ENCODE measurements at regions not wholly inside any gene's neighbourhood (a gene's known extent, or its start where the extent isn't known, plus 50 kb on each side); places are given as distances from the start of the nearest gene placed in this dataset.

DNA sequence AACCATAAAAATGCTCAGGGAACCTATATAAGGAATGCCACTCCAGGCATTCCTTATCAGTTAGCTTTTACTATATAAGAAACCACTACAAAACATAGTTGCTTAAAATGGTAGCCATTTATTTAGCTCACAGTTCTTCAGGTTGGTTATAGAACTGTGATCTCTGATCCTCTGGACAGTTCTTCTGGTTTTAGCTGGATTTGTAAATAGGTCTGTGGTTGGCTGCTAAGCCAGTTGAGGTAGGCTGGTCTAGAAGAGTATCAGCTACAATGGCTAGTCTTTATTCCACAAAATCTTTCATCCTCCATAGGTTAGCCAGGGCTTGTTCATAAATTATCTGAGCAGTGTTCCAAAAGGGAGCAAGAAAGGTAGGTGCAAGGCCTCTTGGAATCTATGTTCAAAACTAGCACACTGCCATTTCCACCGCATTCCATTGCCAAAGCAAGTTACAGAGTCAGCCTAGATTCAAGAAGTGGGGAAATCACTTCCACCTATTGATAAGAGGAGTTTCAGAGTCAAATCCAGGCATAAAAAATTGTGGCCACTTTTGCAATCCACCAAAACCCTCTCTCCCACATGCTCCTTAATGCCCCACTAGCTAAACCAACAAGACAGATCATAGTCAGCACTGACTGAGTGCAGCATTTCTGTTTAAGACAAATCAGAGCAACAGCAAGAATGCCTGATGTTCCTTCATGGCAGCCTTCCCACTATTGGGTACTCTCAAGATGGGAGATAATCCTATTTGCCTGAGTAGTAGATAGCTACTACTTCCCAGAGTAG lies 146.4 kb downstream of the IRS1 start:
- Mint-ChIP-seq H3K27me3 (ENCODE audit: insufficient read depth, low read depth, poor library complexity) (peaks cover 11% of the 10 kb centered on the region), H3K36me3 (ENCODE audit: low read depth) (peaks cover 23% of the 10 kb centered on the region), H3K9me3 (peaks cover 20% of the 10 kb centered on the region), H3K27ac (no peak overlapping the region), H3K4me3 (no peak overlapping the region), H3K4me1 (peaks cover 23% of the 10 kb centered on the region)
- H3K79me2 ChIP-seq (replicated peaks; ENCODE audit: insufficient read depth), result no peaks in the 10 kb centered on the region
- H4K20me1 ChIP-seq (replicated peaks; ENCODE audit: insufficient read depth), result no peaks in the 10 kb centered on the region
- no peaks in the 10 kb centered on the region for H3K27me3 ChIP-seq (ENCODE audit: insufficient read depth)
- TF ChIP-seq, protein P1, sequence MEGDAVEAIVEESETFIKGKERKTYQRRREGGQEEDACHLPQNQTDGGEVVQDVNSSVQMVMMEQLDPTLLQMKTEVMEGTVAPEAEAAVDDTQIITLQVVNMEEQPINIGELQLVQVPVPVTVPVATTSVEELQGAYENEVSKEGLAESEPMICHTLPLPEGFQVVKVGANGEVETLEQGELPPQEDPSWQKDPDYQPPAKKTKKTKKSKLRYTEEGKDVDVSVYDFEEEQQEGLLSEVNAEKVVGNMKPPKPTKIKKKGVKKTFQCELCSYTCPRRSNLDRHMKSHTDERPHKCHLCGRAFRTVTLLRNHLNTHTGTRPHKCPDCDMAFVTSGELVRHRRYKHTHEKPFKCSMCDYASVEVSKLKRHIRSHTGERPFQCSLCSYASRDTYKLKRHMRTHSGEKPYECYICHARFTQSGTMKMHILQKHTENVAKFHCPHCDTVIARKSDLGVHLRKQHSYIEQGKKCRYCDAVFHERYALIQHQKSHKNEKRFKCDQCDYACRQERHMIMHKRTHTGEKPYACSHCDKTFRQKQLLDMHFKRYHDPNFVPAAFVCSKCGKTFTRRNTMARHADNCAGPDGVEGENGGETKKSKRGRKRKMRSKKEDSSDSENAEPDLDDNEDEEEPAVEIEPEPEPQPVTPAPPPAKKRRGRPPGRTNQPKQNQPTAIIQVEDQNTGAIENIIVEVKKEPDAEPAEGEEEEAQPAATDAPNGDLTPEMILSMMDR (conservative IDR thresholded peaks at IDR 0.05; ENCODE audit: low read depth in 2 of 2), result no peak
- TF ChIP-seq STAT1 (IDR thresholded peaks at IDR 0.05; ENCODE audit: unreplicated experiment) (no peak), NANOG (IDR thresholded peaks at IDR 0.05; ENCODE audit: borderline replicate concordance) (no peak)
- TF ChIP-seq, protein P2, sequence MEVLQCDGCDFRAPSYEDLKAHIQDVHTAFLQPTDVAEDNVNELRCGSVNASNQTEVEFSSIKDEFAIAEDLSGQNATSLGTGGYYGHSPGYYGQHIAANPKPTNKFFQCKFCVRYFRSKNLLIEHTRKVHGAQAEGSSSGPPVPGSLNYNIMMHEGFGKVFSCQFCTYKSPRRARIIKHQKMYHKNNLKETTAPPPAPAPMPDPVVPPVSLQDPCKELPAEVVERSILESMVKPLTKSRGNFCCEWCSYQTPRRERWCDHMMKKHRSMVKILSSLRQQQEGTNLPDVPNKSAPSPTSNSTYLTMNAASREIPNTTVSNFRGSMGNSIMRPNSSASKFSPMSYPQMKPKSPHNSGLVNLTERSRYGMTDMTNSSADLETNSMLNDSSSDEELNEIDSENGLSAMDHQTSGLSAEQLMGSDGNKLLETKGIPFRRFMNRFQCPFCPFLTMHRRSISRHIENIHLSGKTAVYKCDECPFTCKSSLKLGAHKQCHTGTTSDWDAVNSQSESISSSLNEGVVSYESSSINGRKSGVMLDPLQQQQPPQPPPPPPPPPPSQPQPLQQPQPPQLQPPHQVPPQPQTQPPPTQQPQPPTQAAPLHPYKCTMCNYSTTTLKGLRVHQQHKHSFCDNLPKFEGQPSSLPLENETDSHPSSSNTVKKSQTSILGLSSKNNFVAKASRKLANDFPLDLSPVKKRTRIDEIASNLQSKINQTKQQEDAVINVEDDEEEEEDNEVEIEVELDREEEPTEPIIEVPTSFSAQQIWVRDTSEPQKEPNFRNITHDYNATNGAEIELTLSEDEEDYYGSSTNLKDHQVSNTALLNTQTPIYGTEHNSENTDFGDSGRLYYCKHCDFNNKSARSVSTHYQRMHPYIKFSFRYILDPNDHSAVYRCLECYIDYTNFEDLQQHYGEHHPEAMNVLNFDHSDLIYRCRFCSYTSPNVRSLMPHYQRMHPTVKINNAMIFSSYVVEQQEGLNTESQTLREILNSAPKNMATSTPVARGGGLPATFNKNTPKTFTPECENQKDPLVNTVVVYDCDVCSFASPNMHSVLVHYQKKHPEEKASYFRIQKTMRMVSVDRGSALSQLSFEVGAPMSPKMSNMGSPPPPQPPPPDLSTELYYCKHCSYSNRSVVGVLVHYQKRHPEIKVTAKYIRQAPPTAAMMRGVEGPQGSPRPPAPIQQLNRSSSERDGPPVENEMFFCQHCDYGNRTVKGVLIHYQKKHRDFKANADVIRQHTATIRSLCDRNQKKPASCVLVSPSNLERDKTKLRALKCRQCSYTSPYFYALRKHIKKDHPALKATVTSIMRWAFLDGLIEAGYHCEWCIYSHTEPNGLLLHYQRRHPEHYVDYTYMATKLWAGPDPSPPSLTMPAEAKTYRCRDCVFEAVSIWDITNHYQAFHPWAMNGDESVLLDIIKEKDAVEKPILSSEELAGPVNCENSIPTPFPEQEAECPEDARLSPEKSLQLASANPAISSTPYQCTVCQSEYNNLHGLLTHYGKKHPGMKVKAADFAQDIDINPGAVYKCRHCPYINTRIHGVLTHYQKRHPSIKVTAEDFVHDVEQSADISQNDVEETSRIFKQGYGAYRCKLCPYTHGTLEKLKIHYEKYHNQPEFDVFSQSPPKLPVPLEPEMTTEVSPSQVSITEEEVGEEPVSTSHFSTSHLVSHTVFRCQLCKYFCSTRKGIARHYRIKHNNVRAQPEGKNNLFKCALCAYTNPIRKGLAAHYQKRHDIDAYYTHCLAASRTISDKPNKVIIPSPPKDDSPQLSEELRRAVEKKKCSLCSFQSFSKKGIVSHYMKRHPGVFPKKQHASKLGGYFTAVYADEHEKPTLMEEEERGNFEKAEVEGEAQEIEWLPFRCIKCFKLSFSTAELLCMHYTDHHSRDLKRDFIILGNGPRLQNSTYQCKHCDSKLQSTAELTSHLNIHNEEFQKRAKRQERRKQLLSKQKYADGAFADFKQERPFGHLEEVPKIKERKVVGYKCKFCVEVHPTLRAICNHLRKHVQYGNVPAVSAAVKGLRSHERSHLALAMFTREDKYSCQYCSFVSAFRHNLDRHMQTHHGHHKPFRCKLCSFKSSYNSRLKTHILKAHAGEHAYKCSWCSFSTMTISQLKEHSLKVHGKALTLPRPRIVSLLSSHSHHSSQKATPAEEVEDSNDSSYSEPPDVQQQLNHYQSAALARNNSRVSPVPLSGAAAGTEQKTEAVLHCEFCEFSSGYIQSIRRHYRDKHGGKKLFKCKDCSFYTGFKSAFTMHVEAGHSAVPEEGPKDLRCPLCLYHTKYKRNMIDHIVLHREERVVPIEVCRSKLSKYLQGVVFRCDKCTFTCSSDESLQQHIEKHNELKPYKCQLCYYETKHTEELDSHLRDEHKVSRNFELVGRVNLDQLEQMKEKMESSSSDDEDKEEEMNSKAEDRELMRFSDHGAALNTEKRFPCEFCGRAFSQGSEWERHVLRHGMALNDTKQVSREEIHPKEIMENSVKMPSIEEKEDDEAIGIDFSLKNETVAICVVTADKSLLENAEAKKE (CRISPR knock-in tag; IDR thresholded peaks at IDR 0.05), result no peak
- ATAC-seq (no peak), DNase-seq (ENCODE audit: low spot score) (no peak)
- no peaks in the 10 kb centered on the region for H3K36me3 ChIP-seq (ENCODE audit: insufficient read depth)
- H3K4me3 ChIP-seq, result no peak overlapping the region
- H3K9me2 ChIP-seq (ENCODE audit: insufficient read depth), result peaks cover 34% of the 10 kb centered on the region
- no peaks in the 10 kb centered on the region; the same call in 1 of the 2 replicates for H3K4me1 ChIP-seq (ENCODE audit: insufficient read depth)
- no peak overlapping the region for H3K27ac ChIP-seq (ENCODE audit: low read depth)
- no peak overlapping the region for H2AFZ ChIP-seq
- H3F3A ChIP-seq (replicated peaks; ENCODE audit: low read depth), result 0 out of 2 replicates have a peak, but pooled peaks cover 4% of the 10 kb centered on the region
- no peak overlapping the region for H3K4me2 ChIP-seq
